Spleen (tissue), 11 donors: ENCODE measurements at regions not wholly inside any gene's neighbourhood (a gene's known extent, or its start where the extent isn't known, plus 50 kb on each side); places are given as distances from the start of the nearest gene placed in this dataset.
"Not testable (repeated sequence)": the region's sequence is repeated elsewhere in the genome, so short reads cannot be mapped to it uniquely, and the experiment has no call there.

Experiments used
- DNase-seq: peaks from one replicate; pipeline ENCODE4 v3.0.0-alpha.2; 2020
- H3K27ac ChIP-seq, 8 donors: fragments of 200-600 bp; sonication (generic) in 7 of 8; 1 replicate in 4 of 8; 2 replicates in 4 of 8; pipeline versions ENCODE4 v1.5.0 to v1.8.0; 2016 to 2021; ENCODE audit warnings: inconsistent platforms in 4 of 8, mild to moderate bottlenecking in 4 of 8, moderate library complexity in 1 of 8
- H3K27me3 ChIP-seq, 7 donors: fragments of 200-600 bp; sonication (generic) in 6 of 7; replicated peaks in 1 of 7; 1 replicate in 4 of 7; 2 replicates in 3 of 7; pipeline versions ENCODE4 v1.5.0 to v1.8.0; 2016 to 2021; ENCODE audit warnings: inconsistent platforms in 3 of 7, mild to moderate bottlenecking in 1 of 7
- H3K36me3 ChIP-seq, 6 donors: fragments of 200-600 bp; sonication (generic) in 5 of 6; 1 replicate in 4 of 6; 2 replicates in 2 of 6; pipeline versions ENCODE4 v1.5.0 to v1.8.0; 2016 to 2021; ENCODE audit warnings: inconsistent platforms in 2 of 6
- H3K4me1 ChIP-seq, 6 donors: fragments of 200-600 bp; sonication (generic) in 5 of 6; 1 replicate in 3 of 6; 2 replicates in 3 of 6; pipeline versions ENCODE4 v1.5.0 to v1.8.0; 2016 to 2021; ENCODE audit warnings: inconsistent platforms in 3 of 6
- H3K4me3 ChIP-seq, 8 donors: fragments of 200-600 bp; sonication (generic) in 7 of 8; 1 replicate in 4 of 8; 2 replicates in 4 of 8; pipeline versions ENCODE4 v1.5.0 to v1.8.0; 2016 to 2021; ENCODE audit warnings: inconsistent platforms in 4 of 8, mild to moderate bottlenecking in 4 of 8, moderate library complexity in 2 of 8
- H3K9me3 ChIP-seq, 8 donors: fragments of 200-600 bp; sonication (generic) in 7 of 8; 1 replicate in 4 of 8; 2 replicates in 4 of 8; pipeline versions ENCODE4 v1.5.0 to v1.8.0; 2016 to 2021; ENCODE audit warnings: inconsistent platforms in 4 of 8
- POLR2A ChIP-seq, 3 donors: fragments of 450-650 bp; IDR thresholded peaks; one replicate each; pipeline ENCODE4 v1.5.1; 2017; ENCODE audit warnings: antibody characterized with exemption in 3 of 3, mild to moderate bottlenecking in 1 of 3
- POLR2AphosphoS5 ChIP-seq, 3 donors: sonication (generic); formaldehyde crosslinking; IDR thresholded peaks; one replicate each; pipeline ENCODE4 v1.5.1; 2017; ENCODE audit warnings: antibody characterized with exemption in 3 of 3
- WGBS, 5 donors: extraction: QIAGEN DNeasy Blood & Tissue Kit in 3 of 5; methylation state at CpG; one replicate each; pipeline versions ENCODE4 v1.1.5 to v1.1.7; 2013 to 2018; 5-methylcytosine and 5-hydroxymethylcytosine counted together
- intact Hi-C: fragments of 100-400 bp; cut with DNase I; formaldehyde crosslinking; loops from one replicate; pipeline ENCODE4 v1.15.0; 2023; ENCODE audit warnings: low total_unique reads
- TF ChIP-seq, protein P1 (sequence below), 11 experiments: fragments of 200-600 bp in 7 of 11; fragments of 450-650 bp in 4 of 11; sonication (generic) in 4 of 11; IDR thresholded peaks in 8 of 11; conservative IDR thresholded peaks in 3 of 11; 1 replicate in 7 of 11; 2 replicates in 4 of 11; pipeline versions ENCODE4 v1.4.0 to v1.8.0; 2016 to 2021; ENCODE audit warnings: antibody characterized with exemption in 11 of 11, inconsistent platforms in 4 of 11, mild to moderate bottlenecking in 1 of 11
- donor health status: healthy with polysubstance abuse.
- donor health status: DM: no; HTN: no; CAD: no; lungs with moderate emphysema.
- donor health status: DM: no; HTN: no; CAD: no.
- donor health status: Bipolar disorder and iron deficiency.
- donor health status: healthy.
- donor health status: DM: no; HTN: no; CAD: no.
- donor health status: DM: yes; HTN: yes; CAD: no.

DNA sequence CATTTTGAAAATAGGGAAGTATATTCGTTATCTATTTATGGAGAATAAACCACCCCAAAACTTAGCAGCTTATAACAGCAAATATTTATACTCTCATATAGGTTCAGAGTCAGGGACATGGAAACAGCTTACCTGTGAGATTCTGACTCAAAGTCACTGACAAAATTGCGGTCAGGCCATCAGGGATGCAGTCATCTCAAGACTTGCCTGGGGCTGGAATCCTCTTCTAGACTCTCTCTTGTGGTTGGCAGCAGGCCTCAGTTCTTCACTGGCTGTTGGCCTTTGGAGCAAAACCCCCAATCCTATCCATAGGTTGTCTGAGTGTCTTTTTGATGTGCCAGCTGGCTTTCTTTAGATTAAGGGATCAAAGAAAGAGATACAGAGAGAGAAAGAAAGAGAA, 275.6 kb downstream of the SEC61B start:
- 82 to 93% (median 88%) methylated on average over 2 of the region's 2 CpGs for WGBS, 5 donors
- DNase-seq: no peak
- Histone ChIP-seq H3K27ac (no peak overlapping the region), H3K9me3 (peaks cover 0 to 12% (median 3%) of the 10 kb centered on the region in 8 donors), H3K36me3 (no peaks in the 10 kb centered on the region), H3K27me3 (no peaks in the 10 kb centered on the region), H3K4me3 (no peak overlapping the region), H3K4me1 (no peaks in the 10 kb centered on the region)
- TF ChIP-seq POLR2AphosphoS5 (IDR thresholded peaks at IDR 0.05): no peak
- no peak for TF ChIP-seq POLR2A (IDR thresholded peaks at IDR 0.05)
- TF ChIP-seq, protein P1, sequence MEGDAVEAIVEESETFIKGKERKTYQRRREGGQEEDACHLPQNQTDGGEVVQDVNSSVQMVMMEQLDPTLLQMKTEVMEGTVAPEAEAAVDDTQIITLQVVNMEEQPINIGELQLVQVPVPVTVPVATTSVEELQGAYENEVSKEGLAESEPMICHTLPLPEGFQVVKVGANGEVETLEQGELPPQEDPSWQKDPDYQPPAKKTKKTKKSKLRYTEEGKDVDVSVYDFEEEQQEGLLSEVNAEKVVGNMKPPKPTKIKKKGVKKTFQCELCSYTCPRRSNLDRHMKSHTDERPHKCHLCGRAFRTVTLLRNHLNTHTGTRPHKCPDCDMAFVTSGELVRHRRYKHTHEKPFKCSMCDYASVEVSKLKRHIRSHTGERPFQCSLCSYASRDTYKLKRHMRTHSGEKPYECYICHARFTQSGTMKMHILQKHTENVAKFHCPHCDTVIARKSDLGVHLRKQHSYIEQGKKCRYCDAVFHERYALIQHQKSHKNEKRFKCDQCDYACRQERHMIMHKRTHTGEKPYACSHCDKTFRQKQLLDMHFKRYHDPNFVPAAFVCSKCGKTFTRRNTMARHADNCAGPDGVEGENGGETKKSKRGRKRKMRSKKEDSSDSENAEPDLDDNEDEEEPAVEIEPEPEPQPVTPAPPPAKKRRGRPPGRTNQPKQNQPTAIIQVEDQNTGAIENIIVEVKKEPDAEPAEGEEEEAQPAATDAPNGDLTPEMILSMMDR (IDR thresholded peaks at IDR 0.05 in 8 of 11, conservative IDR thresholded peaks at IDR 0.05 in 3 of 11): no peak
- intact Hi-C loops: no loop called here

DNA sequence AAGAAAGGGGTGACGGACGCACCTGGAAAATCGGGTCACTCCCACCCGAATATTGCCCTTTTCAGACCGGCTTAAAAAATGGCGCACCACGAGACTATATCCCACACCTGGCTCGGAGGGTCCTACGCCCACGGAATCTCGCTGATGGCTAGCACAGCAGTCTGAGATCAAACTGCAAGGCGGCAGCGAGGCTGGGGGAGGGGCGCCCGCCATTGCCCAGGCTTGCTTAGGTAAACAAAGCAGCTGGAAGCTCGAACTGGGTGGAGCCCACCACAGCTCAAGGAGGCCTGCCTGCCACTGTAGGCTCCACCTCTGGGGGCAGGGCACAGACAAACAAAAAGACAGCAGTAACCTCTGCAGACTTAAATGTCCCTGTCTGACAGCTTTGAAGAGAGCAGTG, 276.9 kb downstream of the SEC61B start:
- H3K27ac ChIP-seq, H3K4me3 ChIP-seq, H3K4me1 ChIP-seq, H3K36me3 ChIP-seq, intact Hi-C loops, H3K27me3 ChIP-seq, DNase-seq: not testable (repeated sequence)
- H3K9me3 ChIP-seq: peaks cover 0 to 12% (median 3%) of the 10 kb centered on the region in 8 donors
- WGBS, 5 donors: 59 to 84% (median 76%) methylated on average over 12 to 16 of the region's 16 CpGs

DNA sequence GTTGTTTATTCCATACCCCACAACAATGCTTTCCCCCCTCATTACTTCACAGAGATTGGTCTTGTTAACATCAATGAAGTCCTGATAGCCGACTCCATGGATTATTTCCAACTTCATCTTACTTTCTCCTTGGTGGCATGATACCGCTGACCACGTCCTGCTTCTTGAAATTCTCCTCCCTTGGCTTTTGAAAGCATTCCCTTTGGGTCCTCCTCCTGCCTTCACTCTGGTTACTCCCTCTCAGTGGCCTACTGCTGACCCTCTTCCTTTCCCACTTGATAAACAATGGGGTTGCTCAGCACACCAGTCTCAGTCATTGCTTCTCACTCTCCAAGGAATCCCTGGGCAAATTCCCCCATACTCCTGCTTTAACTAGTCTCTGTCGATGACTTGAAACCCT, 283.9 kb downstream of the SEC61B start:
- H3K4me3 ChIP-seq: no peak overlapping the region
- no peaks in the 10 kb centered on the region for H3K9me3 ChIP-seq
- no peak overlapping the region for H3K27ac ChIP-seq
- peaks cover 0 to 17% (median 0%) of the 10 kb centered on the region in 6 donors for H3K4me1 ChIP-seq
- WGBS, 5 donors: 72 to 82% (median 77%) methylated on average over 4 of the region's 4 CpGs
- TF ChIP-seq POLR2A (IDR thresholded peaks at IDR 0.05): no peak
- TF ChIP-seq POLR2AphosphoS5 (IDR thresholded peaks at IDR 0.05): no peak
- TF ChIP-seq, protein P1 (IDR thresholded peaks at IDR 0.05 in 8 of 11, conservative IDR thresholded peaks at IDR 0.05 in 3 of 11): no peak
- no peak for DNase-seq
- no peaks in the 10 kb centered on the region for H3K36me3 ChIP-seq
- H3K27me3 ChIP-seq: no peaks in the 10 kb centered on the region
- intact Hi-C loops: no loop called here

DNA sequence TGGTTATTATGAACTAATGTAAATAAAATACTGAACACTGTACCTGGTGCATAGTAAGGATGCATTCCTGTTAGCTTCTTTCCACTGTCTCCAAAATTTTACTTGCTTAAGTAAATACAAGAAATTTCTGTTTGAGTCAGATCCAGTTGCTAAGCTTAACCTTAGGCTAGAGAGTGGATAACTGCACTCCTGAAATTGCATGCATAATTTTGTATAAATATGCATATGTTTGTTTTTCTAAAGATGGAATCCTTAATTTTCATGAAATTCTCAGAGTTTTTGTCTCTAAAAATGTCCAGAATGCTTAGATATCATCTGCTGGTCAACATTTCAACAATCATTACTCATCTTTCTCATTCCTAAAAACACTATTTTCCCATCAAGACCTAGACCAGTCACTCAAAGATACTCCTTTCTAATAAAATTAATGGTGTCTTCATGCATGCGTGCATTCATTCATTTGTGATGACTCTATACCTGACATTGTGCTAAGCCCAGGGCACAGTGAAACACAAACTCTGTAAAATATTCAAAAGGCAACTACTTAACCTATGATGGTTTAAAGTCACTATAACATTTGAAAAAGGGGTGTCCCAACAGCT, 284.8 kb downstream of the SEC61B start:
- Histone ChIP-seq H3K27me3 (no peaks in the 10 kb centered on the region), H3K4me3 (no peak overlapping the region), H3K27ac (no peak overlapping the region), H3K4me1 (peaks cover 0 to 18% (median 0%) of the 10 kb centered on the region in 6 donors), H3K36me3 (no peaks in the 10 kb centered on the region), H3K9me3 (no peaks in the 10 kb centered on the region)
- WGBS, 5 donors: 88 to 97% (median 91%) methylated on average over 1 of the region's 1 CpG
- no peak for DNase-seq
- no peak for TF ChIP-seq POLR2A (IDR thresholded peaks at IDR 0.05)
- TF ChIP-seq, protein P1 (IDR thresholded peaks at IDR 0.05 in 8 of 11, conservative IDR thresholded peaks at IDR 0.05 in 3 of 11): no peak
- TF ChIP-seq POLR2AphosphoS5 (IDR thresholded peaks at IDR 0.05): no peak
- intact Hi-C loops: no loop called here
